ENCODE measurements at regions not wholly inside any gene's neighbourhood (a gene's known extent, or its start where the extent isn't known, plus 50 kb on each side); places are given as distances from the start of the nearest gene placed in this dataset.

DNA sequence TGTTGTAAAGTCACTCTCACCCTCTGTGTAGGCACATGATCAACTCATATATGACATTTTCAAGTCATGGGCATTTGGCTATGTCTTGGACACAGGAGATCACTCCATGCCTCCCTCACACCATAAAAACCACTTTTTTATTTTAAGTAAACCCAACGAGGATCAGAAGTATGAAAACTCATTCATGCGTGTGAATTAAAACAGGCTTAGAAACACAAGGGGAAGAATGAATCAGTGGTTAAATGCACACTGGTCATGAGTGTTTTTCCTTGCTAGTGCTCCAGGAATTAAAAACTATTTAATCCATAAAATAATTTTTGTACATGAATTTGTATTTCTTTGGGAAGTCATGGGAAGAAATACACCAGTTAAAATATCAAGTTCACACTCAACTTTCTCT is 198.4 kb downstream of the GALC start:
- no peak for TF ChIP-seq POLR2AphosphoS5 (IDR thresholded peaks at IDR 0.05; ENCODE audit: low read depth, low read length)
- TF ChIP-seq, protein P1, sequence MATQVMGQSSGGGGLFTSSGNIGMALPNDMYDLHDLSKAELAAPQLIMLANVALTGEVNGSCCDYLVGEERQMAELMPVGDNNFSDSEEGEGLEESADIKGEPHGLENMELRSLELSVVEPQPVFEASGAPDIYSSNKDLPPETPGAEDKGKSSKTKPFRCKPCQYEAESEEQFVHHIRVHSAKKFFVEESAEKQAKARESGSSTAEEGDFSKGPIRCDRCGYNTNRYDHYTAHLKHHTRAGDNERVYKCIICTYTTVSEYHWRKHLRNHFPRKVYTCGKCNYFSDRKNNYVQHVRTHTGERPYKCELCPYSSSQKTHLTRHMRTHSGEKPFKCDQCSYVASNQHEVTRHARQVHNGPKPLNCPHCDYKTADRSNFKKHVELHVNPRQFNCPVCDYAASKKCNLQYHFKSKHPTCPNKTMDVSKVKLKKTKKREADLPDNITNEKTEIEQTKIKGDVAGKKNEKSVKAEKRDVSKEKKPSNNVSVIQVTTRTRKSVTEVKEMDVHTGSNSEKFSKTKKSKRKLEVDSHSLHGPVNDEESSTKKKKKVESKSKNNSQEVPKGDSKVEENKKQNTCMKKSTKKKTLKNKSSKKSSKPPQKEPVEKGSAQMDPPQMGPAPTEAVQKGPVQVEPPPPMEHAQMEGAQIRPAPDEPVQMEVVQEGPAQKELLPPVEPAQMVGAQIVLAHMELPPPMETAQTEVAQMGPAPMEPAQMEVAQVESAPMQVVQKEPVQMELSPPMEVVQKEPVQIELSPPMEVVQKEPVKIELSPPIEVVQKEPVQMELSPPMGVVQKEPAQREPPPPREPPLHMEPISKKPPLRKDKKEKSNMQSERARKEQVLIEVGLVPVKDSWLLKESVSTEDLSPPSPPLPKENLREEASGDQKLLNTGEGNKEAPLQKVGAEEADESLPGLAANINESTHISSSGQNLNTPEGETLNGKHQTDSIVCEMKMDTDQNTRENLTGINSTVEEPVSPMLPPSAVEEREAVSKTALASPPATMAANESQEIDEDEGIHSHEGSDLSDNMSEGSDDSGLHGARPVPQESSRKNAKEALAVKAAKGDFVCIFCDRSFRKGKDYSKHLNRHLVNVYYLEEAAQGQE (IDR thresholded peaks at IDR 0.05; ENCODE audit: insufficient read depth in 1 of 2, low read depth in 2 of 2, low read length in 2 of 2), result no peak

Measured in PFSK-1 (cell line).